ENCODE measurements at regions not wholly inside any gene's neighbourhood (a gene's known extent, or its start where the extent isn't known, plus 50 kb on each side); places are given as distances from the start of the nearest gene placed in this dataset.

- no peaks in the 10 kb centered on the region for H3K9me3 ChIP-seq
- no peaks in the 10 kb centered on the region for H3K4me1 ChIP-seq
- intact Hi-C loops (cut with DNase I): no loop called here
- H3K27ac ChIP-seq: no peak overlapping the region
- H3K4me3 ChIP-seq: no peak overlapping the region
- no peaks in the 10 kb centered on the region for H3K36me3 ChIP-seq
- no peak for TF ChIP-seq CTCF (IDR thresholded peaks at IDR 0.05)
- DNase-seq (ENCODE audit: low spot score in 2 of 2): no peak
- H3K27me3 ChIP-seq: no peaks in the 10 kb centered on the region
Observed at GRCh38 chr2:149740490-149740889, 152.9 kb upstream of the MMADHC start.

- intact Hi-C loops (cut with DNase I): no loop called here
- H3K27me3 ChIP-seq: no peaks in the 10 kb centered on the region
- DNase-seq (ENCODE audit: low spot score in 2 of 2): no peak
- H3K27ac ChIP-seq: no peak overlapping the region
- H3K36me3 ChIP-seq: no peaks in the 10 kb centered on the region
- no peak for TF ChIP-seq CTCF (IDR thresholded peaks at IDR 0.05)
- H3K9me3 ChIP-seq: no peaks in the 10 kb centered on the region
- no peaks in the 10 kb centered on the region for H3K4me1 ChIP-seq
- no peak overlapping the region for H3K4me3 ChIP-seq
Observed at GRCh38 chr2:149739883-149740265, 152.3 kb upstream of the MMADHC start.

- no peaks in the 10 kb centered on the region for H3K9me3 ChIP-seq
- TF ChIP-seq CTCF (IDR thresholded peaks at IDR 0.05): no peak
- H3K27ac ChIP-seq: no peak overlapping the region
- no peak for DNase-seq (ENCODE audit: low spot score in 2 of 2)
- no peaks in the 10 kb centered on the region for H3K4me1 ChIP-seq
- no peaks in the 10 kb centered on the region for H3K36me3 ChIP-seq
- intact Hi-C loops (cut with DNase I): no loop called here
- no peaks in the 10 kb centered on the region for H3K27me3 ChIP-seq
- no peak overlapping the region for H3K4me3 ChIP-seq
Observed at GRCh38 chr2:149739171-149739882, 151.8 kb upstream of the MMADHC start.

GRCh38 chr2:149738767-149739166 lies 151.2 kb upstream of the MMADHC start:
- intact Hi-C loops (cut with DNase I): no loop called here
- no peaks in the 10 kb centered on the region for H3K4me1 ChIP-seq
- no peak overlapping the region for H3K4me3 ChIP-seq
- no peak for TF ChIP-seq CTCF (IDR thresholded peaks at IDR 0.05)
- no peaks in the 10 kb centered on the region for H3K27me3 ChIP-seq
- H3K9me3 ChIP-seq: no peaks in the 10 kb centered on the region
- DNase-seq (ENCODE audit: low spot score in 2 of 2): no peak
- H3K27ac ChIP-seq: no peak overlapping the region
- no peaks in the 10 kb centered on the region for H3K36me3 ChIP-seq

- H3K9me3 ChIP-seq: no peaks in the 10 kb centered on the region
- no peaks in the 10 kb centered on the region for H3K27me3 ChIP-seq
- intact Hi-C loops (cut with DNase I): no loop called here
Observed at GRCh38 chr2:149737896-149738295, 150.3 kb upstream of the MMADHC start.

More at GRCh38 chr2:149737896-149738295, 150.3 kb upstream of the MMADHC start:
- no peak overlapping the region for H3K27ac ChIP-seq
- DNase-seq (ENCODE audit: low spot score in 2 of 2): no peak
- H3K4me1 ChIP-seq: no peaks in the 10 kb centered on the region
- no peak overlapping the region for H3K4me3 ChIP-seq
- no peak for TF ChIP-seq CTCF (IDR thresholded peaks at IDR 0.05)
- H3K36me3 ChIP-seq: no peaks in the 10 kb centered on the region
